Retinal pigment epithelial cell (primary cell): ENCODE measurements at regions not wholly inside any gene's neighbourhood (a gene's known extent, or its start where the extent isn't known, plus 50 kb on each side); places are given as distances from the start of the nearest gene placed in this dataset.

Experiments used
- DNase-seq: peaks from one replicate; pipeline ENCODE4 v3.0.0-alpha.2; 2010; ENCODE audit warnings: low read depth
- H3K4me3 ChIP-seq: 2 replicates; pipeline ENCODE4 v1.5.1; 2011; ENCODE audit warnings: mild to moderate bottlenecking, low read length, control low read depth, moderate library complexity
- TF ChIP-seq, protein P1 (sequence below): conservative IDR thresholded peaks from 2 replicates; pipeline ENCODE4 v1.5.1; 2011; ENCODE audit warnings: low read depth, low read length, control low read depth, inconsistent platforms

DNA sequence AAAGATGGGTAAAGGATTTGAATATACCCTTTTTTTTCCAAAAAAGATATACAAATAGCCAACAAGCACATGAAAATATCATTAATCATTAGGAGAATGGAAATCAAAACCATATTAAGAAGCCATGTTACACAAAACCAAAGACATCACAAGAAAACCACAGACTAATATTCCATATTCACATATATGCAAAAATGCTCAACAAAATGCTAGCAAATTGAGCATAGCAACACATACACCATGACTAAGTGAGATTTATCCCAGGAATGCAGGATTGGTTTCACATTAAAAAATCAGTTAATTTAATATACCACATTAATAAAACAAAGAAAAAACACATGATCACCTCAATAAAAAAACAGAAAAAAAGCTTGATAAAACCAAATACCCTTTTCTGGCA is 84.7 kb upstream of the LMNTD1 start:
- TF ChIP-seq, protein P1, sequence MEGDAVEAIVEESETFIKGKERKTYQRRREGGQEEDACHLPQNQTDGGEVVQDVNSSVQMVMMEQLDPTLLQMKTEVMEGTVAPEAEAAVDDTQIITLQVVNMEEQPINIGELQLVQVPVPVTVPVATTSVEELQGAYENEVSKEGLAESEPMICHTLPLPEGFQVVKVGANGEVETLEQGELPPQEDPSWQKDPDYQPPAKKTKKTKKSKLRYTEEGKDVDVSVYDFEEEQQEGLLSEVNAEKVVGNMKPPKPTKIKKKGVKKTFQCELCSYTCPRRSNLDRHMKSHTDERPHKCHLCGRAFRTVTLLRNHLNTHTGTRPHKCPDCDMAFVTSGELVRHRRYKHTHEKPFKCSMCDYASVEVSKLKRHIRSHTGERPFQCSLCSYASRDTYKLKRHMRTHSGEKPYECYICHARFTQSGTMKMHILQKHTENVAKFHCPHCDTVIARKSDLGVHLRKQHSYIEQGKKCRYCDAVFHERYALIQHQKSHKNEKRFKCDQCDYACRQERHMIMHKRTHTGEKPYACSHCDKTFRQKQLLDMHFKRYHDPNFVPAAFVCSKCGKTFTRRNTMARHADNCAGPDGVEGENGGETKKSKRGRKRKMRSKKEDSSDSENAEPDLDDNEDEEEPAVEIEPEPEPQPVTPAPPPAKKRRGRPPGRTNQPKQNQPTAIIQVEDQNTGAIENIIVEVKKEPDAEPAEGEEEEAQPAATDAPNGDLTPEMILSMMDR = no peak
- DNase-seq = no peak

DNA sequence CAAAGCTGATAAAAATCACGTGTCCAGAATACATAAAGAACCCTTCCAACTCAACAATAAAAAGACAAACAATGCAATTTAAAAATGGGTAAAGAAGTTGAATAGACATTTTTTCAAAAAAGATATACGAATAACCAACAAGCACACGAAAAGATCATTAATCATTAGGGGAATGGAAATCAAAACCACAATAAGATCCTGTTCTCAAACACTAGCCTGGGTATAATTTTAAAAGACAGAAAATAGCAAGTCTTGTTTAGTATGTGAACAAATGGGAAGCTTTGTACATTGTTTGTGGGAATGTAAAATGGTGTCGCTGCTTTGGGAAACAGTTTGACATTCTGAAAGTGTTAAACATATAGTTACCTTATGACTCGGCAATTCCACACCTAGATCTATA is 86.3 kb upstream of the LMNTD1 start:
- no peak for DNase-seq
- no peak overlapping the region for H3K4me3 ChIP-seq
- TF ChIP-seq, protein P1 = no peak

More for the DNA sequence above, 84.7 kb upstream of the LMNTD1 start:
- no peak overlapping the region for H3K4me3 ChIP-seq

DNA sequence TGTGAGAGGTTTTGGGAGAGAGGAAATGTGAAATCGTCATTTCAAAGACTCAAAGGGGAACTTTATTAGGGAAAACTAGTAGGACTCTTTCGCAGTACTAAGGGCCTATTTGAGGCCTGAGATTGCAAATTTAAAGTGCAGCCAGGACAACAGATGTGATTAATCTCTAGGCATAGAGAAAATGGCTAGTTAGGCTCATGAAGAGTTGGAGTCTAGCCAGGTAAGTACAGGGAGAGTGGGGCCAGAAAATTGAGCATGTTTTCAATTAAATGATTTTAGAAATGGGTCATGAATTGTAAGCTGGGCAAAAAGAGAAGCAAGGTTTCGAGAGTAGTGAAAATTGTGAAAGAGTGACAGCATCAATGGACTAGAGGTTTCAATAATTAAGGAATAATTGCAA is 91.9 kb upstream of the LMNTD1 start:
- TF ChIP-seq, protein P1 = no peak
- no peak overlapping the region for H3K4me3 ChIP-seq
- no peak for DNase-seq

DNA sequence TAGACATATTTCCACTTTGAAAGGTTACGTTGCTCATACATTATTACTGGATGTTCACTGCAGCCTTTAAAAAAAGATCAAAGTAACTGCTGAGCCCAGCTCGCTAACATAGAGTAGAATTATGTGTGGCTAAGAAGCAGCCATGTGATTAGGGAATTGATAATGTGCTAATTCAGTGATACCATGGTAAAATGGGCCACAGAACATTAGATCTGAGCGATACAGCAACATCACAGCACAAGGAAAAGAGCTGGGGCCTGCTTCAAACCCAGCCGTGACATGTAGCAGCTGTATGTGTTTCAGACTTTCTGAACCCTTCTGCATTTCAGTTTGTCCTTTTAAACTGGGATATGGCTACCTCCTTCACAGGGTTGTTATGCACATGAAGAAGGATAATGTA is 92.3 kb upstream of the LMNTD1 start:
- no peak for DNase-seq
- no peak overlapping the region for H3K4me3 ChIP-seq
- TF ChIP-seq, protein P1 = no peak

DNA sequence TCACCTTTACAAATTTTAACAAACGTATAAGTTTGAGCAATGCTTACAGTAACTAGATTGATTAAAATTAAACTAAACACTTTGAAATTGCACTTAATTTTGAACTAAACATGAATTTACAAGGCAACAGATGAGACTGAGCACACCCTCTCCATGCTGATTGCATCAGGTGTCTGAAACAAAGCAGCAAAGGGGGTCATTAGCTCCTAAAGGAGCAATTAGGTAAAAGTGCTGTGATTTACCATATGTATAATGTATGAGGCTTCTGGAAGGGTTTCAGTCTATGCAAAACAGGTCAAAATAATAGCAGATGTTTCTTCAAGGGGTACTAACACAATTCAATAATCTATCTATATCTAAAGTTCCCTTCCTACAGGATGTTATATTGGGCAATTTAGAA is 98.8 kb upstream of the LMNTD1 start:
- TF ChIP-seq, protein P1 = no peak
- no peak overlapping the region for H3K4me3 ChIP-seq
- no peak for DNase-seq

DNA sequence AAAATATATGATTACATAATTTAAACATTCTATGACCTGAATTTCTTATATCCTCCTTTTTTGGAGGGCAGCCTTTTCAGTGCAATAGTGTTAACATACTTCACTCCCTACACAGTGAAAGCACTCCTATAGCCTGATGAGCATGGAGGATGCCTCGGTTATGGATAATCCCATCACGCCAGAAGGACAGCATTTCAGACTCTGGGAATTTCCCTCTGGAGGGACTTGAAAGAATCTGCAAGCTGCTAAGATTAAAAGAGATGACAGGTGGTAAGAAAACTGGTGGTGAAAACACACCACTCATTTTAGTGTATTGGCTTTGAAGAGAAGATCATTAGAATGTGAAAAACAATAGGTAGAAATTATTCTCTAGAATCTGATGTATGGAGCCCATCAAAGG is 99.3 kb upstream of the LMNTD1 start:
- no peak for DNase-seq
- TF ChIP-seq, protein P1 = no peak

DNA sequence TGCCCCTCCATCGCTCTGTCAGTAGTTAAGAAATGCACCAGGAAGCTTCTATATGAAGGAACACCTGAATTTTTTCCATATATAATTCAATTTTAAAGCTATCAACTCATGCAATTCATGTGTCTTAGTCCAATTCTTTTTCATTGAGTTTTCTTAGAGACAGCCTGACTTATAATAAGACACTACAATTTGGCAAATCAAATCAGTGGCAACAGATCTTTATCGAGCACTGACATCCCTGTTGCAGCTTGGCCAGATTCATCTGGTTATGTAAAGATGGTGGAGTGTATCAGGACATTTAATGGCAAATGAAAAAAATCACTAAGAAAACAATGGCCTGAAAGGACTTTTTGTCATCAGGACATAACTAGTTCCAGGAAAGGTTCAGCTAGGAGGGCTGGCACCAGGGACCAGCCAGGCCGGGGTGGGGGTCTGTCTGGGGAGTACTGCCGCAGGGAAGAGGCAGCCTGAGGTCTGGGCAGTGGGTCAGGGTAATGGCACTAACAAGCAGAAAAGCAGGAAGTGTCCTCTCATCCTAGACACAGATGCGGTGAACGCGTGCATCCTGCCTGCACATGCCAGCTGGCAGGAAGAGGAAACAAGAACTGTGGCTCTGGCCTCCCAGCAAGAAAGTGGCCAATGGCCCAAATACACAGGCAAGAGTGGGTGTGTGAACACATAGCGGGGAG is 100.5 kb upstream of the LMNTD1 start:
- no peak for DNase-seq
- no peak overlapping the region for H3K4me3 ChIP-seq
- TF ChIP-seq, protein P1 = no peak

More for the DNA sequence above, 99.3 kb upstream of the LMNTD1 start:
- H3K4me3 ChIP-seq = no peak overlapping the region
